ENCODE measurements at regions not wholly inside any gene's neighbourhood (a gene's known extent, or its start where the extent isn't known, plus 50 kb on each side); places are given as distances from the start of the nearest gene placed in this dataset.

DNA sequence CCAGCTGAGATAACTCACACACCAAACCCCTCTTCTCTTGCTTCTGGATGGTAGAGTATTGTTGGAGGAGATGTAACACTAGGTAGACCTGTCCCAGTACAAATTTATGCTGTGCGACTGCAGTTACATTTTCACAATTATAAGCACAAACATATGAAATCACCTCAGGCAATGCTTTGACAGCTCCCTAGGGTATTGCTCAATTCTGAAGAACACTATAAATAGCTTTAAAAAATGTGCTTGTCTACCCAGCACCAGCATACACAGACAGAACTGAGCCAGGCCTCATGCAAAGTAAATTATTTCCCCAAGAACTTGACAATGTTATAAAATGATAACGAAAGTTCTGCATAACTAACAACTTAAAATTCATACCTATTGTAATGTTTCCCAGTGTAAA, 1999.1 kb upstream of the ADGRL3 start:
- 66 to 74% methylated on average over 2 of the region's 2 CpGs for WGBS, 2 donors
- Histone ChIP-seq H3K4me1 (no peaks in the 10 kb centered on the region), H3K27ac (no peak overlapping the region), H3K36me3 (no peaks in the 10 kb centered on the region), H3K4me3 (no peak overlapping the region), H3K9me3 (no peaks in the 10 kb centered on the region), H3K27me3 (no peaks in the 10 kb centered on the region)
- no peak for DNase-seq (ENCODE audit: low spot score in 2 of 2)
- TF ChIP-seq POLR2A (IDR thresholded peaks at IDR 0.05) (no peak), EP300 (IDR thresholded peaks at IDR 0.05) (no peak)
- TF ChIP-seq, protein P1, sequence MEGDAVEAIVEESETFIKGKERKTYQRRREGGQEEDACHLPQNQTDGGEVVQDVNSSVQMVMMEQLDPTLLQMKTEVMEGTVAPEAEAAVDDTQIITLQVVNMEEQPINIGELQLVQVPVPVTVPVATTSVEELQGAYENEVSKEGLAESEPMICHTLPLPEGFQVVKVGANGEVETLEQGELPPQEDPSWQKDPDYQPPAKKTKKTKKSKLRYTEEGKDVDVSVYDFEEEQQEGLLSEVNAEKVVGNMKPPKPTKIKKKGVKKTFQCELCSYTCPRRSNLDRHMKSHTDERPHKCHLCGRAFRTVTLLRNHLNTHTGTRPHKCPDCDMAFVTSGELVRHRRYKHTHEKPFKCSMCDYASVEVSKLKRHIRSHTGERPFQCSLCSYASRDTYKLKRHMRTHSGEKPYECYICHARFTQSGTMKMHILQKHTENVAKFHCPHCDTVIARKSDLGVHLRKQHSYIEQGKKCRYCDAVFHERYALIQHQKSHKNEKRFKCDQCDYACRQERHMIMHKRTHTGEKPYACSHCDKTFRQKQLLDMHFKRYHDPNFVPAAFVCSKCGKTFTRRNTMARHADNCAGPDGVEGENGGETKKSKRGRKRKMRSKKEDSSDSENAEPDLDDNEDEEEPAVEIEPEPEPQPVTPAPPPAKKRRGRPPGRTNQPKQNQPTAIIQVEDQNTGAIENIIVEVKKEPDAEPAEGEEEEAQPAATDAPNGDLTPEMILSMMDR (IDR thresholded peaks at IDR 0.05): no peak

DNA sequence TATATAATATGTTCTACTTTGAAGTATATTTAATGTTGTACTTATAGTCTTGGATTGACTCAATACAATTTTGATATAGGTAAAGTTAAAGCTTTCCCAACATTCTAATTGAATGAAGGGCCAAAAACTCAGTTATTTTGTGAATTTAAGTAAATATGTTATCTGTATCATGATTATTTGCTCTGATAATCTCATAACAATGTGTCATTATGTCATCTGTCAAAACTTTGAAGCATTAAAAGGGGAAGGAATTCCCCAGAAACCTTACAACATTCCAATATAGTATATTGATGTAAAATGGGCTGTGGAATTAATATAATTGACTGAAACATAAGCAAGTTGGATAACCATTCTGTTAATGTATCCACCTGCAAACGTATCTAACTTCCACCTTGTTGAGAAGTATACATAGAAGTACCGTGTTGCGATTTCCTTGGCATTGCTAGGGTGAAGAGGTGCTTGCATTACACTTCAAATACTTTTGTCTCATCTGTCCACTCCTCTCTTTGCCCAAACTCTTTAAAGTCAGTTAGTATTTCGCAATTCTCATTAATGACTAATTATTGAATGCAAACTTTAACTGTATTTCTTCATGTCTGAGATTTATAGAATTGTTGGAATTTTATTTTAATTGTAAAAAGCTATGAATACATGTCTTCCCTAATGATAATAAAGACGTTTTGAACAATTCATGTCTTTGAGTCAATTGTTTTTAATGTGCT, 1982.1 kb upstream of the ADGRL3 start:
- no peak for DNase-seq (ENCODE audit: low spot score in 2 of 2)
- TF ChIP-seq POLR2A (IDR thresholded peaks at IDR 0.05) (no peak), EP300 (IDR thresholded peaks at IDR 0.05) (no peak)
- TF ChIP-seq, protein P1 (IDR thresholded peaks at IDR 0.05): no peak
- WGBS, 2 donors: 82 to 83% methylated on average over 5 of the region's 5 CpGs
- Histone ChIP-seq H3K4me1 (no peaks in the 10 kb centered on the region), H3K27me3 (no peaks in the 10 kb centered on the region), H3K4me3 (no peak overlapping the region), H3K27ac (no peak overlapping the region), H3K9me3 (no peaks in the 10 kb centered on the region), H3K36me3 (no peaks in the 10 kb centered on the region)

DNA sequence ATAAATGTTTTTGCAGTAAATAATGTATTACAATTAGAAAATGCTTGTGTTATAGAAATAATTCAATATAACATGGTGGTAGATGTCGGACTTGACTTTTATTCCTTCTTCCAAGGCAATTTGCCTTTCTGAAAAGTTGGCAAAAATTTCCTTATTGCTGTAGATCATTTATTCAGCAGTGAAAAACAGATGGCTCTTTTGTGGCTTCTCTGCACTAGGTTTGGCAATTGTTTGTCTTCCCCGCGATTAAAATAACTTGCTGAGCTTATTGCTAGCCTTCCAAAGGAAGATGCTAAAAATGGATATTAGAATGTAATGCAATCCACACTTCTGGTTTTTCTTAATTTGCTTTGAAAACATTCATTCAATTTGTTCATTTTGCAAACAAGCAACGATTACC, 1977.9 kb upstream of the ADGRL3 start:
- Histone ChIP-seq H3K4me1 (no peaks in the 10 kb centered on the region), H3K9me3 (no peaks in the 10 kb centered on the region), H3K36me3 (no peaks in the 10 kb centered on the region), H3K27ac (no peak overlapping the region), H3K27me3 (no peaks in the 10 kb centered on the region), H3K4me3 (no peak overlapping the region)
- 55 to 69% methylated on average over 4 of the region's 4 CpGs for WGBS, 2 donors
- no peak for DNase-seq (ENCODE audit: low spot score in 2 of 2)
- TF ChIP-seq POLR2A (IDR thresholded peaks at IDR 0.05) (no peak), EP300 (IDR thresholded peaks at IDR 0.05) (no peak)
- TF ChIP-seq, protein P1 (IDR thresholded peaks at IDR 0.05): no peak

DNA sequence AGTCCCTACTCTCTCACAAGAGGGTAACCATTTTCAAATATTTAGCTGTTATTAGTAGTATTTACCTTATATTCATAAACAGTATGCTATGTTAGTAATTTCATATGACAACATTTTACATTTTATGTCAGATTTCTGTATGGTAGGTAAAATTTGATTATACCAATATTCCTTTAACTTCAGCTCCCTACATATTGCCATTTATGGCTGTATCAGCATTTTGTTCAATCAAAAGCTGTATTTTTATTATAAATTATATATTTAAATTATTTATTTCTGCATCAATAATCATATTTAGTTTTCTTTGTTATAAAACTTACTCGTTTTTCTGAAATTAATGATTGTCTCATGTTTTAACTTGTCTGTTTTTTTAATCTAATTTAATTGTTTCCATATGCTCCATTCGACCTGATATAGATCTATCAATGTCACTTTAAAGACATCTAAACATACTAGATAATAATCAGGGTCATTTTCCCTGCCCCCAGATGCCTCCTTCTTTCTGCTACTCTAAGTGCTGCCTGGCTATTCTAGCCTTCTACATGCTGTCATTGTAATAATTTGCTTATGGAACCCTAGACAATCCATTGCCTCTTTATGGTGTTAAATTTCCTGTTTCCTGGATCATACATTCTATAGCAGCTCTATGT, 1976.7 kb upstream of the ADGRL3 start:
- TF ChIP-seq EP300 (IDR thresholded peaks at IDR 0.05) (no peak), POLR2A (IDR thresholded peaks at IDR 0.05) (no peak)
- TF ChIP-seq, protein P1 (IDR thresholded peaks at IDR 0.05): no peak
- H3K27me3 ChIP-seq: no peaks in the 10 kb centered on the region
- no peak overlapping the region for H3K27ac ChIP-seq
- DNase-seq (ENCODE audit: low spot score in 2 of 2): no peak
- WGBS, 2 donors: 40 to 53% methylated on average over 2 of the region's 2 CpGs
- H3K4me3 ChIP-seq: no peak overlapping the region
- H3K36me3 ChIP-seq: no peaks in the 10 kb centered on the region
- H3K9me3 ChIP-seq: no peaks in the 10 kb centered on the region
- H3K4me1 ChIP-seq: no peaks in the 10 kb centered on the region

DNA sequence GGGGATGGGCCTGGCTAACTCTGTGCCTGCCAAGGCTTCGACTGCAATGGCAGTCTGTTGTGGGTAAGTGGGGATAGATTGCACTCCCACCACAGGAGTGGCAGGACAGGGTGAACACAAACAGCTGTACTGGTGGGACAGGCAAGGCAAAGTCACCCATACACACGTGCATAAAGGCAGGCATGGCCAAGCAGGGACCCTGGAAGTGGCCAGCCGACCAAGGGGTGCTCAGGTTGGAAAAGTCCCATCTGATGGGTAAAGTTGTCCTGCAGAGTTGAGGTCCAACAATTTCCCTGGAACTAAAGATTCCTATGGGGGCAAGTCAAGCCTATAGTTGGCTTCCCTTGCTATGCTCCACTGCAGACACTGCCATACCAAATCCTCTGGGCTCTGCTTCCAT, 1961.9 kb upstream of the ADGRL3 start:
- no peak overlapping the region for H3K4me3 ChIP-seq
- peaks cover 0 to 3% (median 0%) of the 10 kb centered on the region in 4 donors for H3K9me3 ChIP-seq
- no peak for DNase-seq (ENCODE audit: low spot score in 2 of 2)
- no peak overlapping the region for H3K27ac ChIP-seq
- H3K27me3 ChIP-seq: no peaks in the 10 kb centered on the region
- H3K4me1 ChIP-seq: no peaks in the 10 kb centered on the region
- TF ChIP-seq, protein P1 (IDR thresholded peaks at IDR 0.05): no peak
- TF ChIP-seq EP300 (IDR thresholded peaks at IDR 0.05) (no peak), POLR2A (IDR thresholded peaks at IDR 0.05) (no peak)
- 58 to 74% methylated on average over 3 of the region's 3 CpGs for WGBS, 2 donors
- no peaks in the 10 kb centered on the region for H3K36me3 ChIP-seq

Data from tibial nerve (tissue), 4 donors.